SW480 (cell line): ENCODE measurements at regions not wholly inside any gene's neighbourhood (a gene's known extent, or its start where the extent isn't known, plus 50 kb on each side); places are given as distances from the start of the nearest gene placed in this dataset.
"Not testable (repeated sequence)": the region's sequence is repeated elsewhere in the genome, so short reads cannot be mapped to it uniquely, and the experiment has no call there.

Source experiments
- DNase-seq: peaks from one replicate; pipeline ENCODE4 v3.0.0-alpha.2; 2016; ENCODE audit warnings: low spot score

DNA sequence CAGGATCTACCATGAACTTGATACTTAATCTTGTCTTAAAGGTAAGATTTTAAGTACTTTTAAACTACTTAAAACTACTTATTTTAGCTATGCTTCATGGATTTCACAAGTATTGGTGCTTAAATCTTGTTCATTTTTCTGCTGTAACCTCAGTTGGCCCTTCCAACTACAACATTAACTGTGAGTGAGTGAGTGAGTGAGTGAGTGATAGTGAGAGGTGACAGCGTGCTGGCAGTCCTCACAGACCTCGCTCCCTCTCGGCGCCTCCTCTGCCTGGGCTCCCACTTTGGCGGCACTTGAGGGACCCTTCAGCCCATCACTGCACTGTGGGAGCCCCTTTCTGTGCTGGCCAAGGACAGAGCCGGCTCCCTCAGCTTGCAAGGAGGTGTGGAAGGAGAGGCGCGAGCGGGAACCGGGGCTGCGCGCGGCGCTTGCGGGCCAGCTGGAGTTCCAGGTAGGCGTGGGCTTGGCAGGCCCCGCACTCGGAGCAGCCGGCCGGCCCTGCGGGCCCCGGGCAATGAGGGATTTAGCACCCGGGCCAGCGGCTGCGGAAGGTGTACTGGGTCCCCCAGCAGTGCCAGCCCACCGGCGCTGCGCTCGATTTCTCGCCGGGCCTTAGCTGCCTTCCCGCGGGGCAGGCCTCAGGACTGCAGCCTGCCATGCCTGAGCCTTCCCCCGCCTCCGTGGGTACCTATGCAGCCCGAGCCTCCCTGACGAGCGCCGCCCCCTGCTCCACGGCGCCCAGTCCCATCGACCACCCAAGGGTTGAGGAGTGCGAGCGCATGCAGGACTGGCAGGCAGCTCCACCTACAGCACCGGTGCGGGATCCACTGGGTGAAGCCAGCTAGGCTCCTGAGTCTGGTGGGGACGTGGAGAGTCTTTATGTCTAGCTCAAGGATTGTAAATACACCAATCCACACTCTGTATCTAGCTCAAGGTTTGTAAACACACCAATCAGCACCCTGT is 1558.6 kb upstream of the SEL1L start:
- DNase-seq = not testable (repeated sequence)

DNA sequence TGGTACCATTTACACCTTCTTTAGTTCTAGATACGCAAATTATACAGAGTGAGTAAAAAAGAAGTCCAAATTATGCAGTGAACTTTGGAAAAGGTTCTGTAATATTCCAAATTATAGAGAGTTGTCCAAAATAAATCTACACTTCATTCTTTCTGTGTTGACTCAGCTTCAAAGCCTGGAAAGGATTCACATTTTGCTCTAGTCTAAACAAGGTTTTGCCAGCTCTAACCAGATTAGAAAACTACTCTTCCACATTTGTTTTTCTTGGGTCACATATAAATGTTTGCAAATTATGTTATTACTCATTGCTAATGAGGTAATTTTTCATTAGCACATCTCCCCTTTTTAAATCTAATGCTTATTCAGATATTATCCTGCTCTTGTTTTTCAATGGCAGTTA is 1562.4 kb upstream of the SEL1L start:
- no peak for DNase-seq

DNA sequence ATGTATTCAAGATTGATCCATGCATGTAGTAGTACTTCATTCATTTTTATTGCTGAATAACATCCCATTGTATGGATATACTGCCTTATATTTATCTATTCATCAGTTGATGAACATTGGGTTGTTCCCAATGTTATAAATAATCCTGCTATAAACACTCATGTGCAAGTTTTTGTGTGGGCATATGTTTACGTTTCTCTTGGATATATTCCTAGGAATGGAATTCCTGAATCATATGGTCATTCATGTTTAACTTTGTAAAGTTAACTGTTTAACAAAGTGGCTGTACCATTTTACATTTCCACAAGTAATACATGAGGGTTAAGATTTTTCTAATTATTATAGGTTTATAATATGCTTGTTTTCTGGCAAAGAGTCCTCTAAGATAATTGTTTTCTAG is 1568.2 kb upstream of the SEL1L start:
- DNase-seq = no peak

DNA sequence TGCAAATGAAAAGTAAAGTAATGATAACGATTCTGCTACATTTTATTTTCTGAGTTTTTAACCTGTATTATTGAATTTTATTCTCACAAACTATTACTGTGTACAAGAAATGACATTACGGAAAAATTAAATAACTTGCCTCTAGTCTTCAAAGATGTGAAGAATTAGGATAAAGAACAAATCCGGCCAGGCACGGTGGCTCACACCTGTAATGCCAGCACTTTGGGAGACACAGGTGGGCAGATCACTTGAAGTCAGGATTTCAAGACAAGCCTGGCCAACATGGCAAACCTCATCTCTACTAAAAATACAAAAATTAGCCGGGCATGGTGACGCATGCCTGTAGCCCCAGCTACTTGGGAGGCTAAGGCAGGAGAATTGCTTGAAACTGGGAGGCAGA is 1584.4 kb upstream of the SEL1L start:
- DNase-seq = no peak

DNA sequence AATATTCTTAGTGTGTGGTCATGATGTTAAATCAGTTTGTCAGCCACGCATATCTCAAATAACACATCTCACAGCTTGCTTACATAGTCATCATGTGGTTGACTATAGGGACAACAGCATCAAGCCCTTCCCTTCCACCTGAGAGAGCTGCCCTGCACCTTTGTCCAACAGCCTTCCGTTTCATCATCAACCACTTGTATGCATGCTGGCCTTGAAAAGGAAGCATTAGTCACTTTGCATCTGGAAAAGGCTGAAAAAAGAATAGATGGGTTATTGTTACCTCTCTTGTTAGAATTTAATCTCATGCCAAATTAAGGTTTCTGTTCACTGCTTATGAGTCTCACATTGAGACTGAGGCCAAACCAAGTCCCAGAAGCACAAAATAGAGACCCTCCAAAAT is 1586.5 kb upstream of the SEL1L start:
- no peak for DNase-seq

DNA sequence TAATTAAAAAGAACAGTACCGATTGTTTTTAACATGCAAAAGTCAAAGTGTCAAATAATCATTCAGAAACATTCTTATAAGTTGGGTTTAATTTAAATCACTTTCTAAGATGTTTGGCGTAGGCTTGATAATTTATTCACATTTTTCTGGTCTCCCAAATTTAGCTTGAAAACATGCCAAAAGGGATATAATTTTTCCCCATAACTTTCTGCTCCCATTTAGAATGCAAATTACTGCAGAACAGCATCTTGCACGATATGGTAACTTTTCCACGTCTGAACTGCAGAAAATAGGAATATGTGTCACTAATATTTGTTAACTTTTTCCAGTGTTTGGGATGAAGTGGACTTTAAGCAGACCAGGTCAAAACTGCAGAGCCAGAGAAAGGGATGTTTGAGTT is 1592.4 kb upstream of the SEL1L start:
- no peak for DNase-seq

DNA sequence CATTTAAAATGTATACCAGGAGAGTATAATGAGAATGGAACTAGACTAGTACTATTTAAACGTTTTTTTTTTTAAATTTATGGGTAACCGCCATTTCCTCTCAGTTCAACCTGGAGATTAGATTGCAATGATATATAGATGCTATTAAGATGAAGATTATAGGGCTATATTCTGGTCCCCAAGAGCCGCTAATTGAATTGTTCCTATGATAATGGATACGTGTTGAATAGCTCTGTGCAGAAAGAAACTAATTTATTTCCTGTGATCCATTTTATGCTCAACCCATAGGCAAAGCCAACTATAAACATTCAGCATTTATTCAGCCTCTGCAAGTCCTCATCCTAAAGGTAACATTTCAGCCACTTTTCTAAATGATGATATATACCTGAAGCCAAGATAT is 1595.1 kb upstream of the SEL1L start:
- no peak for DNase-seq

DNA sequence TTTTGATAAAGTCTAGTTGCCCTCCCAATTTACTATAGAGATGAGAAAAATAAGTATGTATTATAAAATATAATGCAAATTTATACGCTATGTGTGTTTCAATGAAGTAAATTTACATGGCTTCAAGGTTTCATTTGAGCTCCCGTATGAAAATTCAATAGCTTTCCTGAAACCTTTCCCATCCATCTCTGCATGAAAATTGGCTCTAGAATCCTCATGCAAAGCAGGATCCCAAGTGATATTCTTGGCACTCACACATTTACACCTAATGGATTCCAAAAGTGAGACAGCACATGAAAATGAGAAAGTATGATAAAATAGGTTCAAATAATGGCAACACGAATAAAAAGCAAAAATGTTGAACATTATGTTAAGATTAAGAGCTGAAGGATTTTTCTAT is 1595.8 kb upstream of the SEL1L start:
- DNase-seq = no peak

DNA sequence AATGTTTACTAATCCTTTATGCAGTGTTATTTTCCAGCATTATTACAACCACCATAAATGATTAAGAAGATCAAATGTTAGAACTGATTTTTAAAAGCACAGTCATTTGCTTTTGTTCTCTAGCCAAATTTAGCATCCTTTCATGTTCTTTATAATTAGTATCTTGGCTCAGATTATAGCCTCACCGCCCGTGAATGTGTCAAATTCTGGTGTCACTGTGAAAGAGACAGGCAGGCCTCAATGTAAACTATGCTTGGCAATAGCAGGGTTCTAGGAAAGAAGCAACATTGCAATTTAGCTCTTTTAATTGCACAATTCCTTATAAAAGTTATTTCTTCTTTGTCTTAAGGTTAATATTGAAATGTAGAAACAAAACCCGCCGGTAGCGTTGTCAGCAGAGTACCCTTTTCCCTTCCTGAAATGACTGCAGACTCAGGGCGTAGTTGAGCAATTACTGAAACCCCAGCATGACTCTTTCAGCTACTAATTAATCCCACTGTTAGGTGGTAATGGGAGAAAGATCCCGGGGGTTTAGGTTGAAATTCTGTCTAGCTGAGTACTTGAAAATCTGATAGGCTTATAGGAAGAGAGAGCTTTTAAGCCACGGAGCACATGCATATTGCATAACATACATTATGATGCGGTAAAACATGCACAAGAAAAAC is 1600.5 kb upstream of the SEL1L start:
- DNase-seq = no peak

DNA sequence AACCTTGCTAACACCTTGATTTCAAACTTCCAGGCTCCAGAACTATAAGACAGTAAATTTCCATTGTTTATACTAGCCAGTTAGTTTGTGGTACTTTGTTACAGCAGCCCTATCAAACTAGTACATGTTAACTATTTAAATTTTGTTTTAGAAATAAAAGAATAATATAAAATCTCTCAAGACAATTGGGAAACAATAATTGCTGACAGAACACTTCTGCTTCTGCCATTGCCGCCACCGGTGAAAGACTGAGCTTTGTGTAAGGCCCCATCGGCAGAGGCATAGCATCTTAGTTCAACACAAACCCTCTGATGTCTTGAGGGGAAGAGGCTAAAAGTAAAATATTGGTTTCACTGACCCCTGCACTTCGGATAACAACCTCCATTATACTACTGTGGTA is 1607.1 kb upstream of the SEL1L start:
- DNase-seq = no peak

DNA sequence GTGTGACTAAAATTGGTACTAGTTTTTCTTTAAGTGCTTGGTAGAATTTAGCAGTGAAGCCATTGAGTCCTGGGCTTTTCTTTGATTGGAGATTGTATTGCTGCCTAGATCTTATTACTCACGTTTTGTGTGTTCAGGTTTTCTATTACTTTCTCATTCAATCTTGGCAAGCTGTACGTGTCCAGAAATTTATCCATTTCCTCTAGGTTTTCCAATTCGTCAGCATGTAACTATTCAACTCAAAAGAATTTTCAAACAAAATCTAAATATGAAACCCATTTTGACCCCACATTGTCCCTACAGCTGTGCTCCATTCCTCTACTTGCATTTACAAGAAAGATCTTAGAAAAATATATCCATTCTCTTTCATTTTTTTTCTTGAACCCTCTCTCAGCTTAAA is 1613.4 kb upstream of the SEL1L start:
- no peak for DNase-seq

DNA sequence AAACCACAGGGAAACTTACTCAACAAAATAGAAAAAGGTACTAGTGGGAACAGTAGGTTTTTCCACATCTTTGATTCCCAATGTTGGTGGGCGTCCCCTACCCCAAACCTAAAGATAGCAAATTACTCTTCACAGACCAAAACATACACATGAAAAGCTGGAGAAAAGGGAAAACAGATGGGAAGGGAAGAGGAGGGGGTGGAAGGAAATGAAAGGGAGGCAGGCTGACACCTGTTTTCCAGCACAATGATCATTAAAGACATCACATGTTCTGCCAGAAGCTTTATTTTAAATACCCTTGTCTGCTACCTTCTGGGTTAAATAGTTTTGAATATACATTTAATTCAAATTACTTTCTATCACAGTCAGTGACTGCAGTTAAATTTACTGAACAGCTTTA is 1617.9 kb upstream of the SEL1L start:
- DNase-seq = no peak

DNA sequence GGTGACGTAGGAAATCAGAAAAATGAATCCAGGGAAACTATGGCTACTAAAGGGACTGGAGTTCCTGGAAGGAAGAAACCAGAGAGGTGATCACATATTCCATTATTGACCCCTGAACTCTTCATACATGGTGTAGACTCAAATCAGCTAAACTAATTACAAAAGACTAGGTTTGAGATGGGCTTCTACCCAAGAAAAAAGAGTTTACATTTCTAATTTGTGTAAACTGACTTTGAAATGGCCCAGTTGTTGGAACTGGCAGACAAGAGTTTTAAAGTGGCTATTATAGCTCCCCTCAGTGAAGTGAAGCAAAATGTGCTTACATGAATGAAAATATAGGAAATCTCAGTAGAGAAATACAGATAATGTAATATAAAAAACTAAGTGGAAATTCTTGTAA is 1619.4 kb upstream of the SEL1L start:
- no peak for DNase-seq

DNA sequence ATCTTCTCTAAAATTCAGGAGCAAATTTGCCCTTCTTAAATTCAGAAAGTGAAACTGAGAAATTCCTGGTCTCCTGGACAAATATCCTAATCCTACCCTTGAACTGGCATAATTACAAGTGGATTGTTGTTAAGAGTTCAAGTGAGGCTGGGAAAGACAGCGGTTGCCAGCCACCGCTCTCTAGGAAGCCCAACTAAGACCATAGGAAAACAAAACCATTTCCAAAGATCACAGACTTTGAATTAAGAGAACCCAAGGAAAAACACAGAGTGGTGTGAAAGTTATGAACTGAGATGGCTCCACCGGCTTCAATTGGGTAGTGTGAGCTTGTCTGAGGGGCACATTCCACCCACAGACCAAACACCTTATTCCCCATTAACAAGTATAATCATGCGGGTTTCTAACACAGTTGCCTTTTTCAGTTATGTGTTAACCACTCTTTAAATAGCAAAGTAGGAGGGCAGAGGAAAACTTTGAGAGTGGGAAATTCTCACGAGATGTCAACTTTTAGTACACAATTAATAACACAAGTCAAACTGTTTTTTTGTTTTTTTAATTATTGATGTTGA is 1628.8 kb upstream of the SEL1L start:
- no peak for DNase-seq

DNA sequence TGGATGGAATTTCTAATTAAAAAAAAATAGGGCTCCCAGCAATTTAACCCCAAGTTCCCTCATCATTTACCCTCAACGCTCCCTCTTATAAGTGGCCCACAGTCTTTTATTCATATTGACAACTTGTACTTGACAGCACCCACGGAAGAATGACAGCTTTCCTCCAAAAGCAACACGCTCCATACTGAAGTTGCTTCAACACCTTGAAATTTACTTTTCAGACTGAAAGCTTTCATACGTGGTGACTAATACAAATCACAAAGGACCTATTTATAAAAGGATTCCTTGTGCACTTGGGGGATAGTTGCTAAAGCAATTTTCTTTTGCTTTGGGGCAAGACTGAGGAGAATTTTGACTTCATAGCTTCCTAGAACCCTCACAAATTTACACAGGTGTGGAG is 1629.4 kb upstream of the SEL1L start:
- DNase-seq = no peak

DNA sequence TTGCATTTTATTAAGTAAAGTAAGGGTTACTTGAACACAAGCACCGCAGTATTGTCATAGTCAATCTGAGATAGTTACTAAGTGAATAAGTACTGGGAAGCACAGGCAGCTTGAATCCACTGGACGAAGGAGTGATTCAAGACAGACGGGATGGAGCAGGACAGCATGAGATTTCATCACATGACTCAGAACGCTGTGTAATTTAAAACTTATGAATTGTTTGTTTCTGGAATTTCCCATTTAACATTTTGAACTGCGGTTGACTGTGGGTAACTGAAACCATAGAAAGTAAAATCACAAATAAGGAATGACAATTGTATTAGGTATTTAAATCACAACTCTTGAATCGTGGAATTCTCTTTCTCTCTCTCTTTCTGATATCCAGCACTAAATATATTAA is 1630.4 kb upstream of the SEL1L start:
- DNase-seq = no peak

DNA sequence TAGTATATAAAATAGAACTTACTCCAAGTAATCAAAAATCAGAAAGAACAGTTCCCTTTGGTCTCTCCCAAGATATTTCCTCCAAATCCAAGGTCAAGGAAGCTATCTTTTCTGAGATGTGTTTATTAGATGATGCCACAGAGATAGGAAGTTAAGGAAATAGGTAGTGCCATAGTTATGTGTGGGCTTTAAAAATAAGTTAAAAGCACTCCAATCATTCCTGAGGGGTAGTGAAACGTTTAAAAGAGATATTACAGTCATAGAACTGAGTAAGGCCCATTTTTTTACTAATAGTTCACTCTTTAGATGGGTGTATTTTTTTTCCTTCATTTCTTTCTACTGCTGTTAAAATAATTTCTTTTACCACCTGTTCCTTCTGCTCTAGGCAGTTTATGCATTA is 1630.9 kb upstream of the SEL1L start:
- DNase-seq = no peak

DNA sequence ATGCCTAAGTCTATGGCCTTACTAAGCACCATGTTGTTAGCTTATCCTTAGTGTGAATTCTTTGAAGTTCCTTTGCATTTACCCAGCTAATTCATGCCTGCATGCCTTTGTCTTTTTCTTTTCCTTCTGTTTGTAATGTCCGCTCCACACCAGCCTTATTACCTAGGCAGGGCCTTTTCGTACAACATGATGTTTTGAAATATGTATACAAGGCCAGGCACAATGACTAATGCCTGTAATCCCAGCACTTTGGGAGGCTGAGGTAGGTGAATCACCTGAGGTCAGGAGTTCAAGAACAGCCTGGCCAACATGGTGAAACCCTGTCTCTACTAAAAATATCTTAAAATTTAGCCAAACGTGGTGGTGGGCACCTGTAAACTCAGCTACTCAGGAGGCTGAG is 1636.5 kb upstream of the SEL1L start:
- no peak for DNase-seq

DNA sequence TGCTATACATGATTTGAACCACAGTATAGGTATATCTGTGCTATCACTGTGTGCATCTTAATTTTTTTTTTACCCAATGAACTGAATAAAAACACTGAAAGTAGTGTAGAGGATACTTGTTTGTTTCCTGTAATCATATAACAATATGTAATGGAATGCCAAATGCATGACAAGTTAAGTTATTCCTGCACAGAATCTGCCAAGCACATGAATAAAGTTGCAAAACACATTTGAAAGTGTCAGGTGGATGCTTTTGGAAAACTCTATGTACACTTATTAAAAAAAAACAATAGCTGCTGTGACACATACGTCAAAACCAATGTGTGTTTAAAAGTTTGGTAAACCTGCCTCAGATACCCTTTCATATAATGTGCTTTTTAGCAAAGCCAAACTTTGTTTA is 1638.1 kb upstream of the SEL1L start:
- no peak for DNase-seq

DNA sequence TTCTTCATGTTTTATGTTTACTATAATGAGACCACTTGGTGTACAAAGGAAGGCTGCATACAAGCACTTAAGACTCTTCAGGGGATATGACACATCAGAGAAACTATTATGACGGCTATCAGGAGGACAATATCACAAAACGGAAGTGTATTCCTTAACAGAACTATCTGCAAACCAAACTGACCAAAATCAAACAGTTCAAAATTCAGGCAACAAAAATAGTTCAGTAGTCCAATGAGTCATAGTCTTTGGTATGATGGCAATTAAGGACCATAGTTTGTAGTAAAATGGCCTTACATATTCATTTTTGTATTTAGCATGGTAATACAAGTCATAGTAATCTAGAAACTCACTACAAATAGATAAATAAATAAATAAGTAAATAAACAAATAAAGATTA is 1638.7 kb upstream of the SEL1L start:
- no peak for DNase-seq

DNA sequence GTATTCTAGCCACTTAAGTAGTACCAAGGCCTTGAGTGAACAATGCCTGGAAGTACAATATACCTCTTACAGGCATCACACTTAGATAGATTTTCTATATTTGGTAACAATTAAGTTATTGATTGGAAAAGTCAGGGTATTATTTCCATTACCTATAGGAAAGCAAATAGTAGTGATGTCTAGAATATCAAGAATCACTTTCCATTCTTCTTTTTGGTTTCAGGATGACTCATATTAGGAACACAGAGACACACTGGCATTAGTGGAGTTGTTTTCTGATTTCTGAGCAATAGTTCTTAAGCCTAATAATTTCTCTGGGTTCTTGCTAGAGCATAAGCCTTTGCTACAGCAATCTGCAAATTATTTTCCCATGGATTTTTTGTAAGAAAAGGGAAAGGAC is 1640.0 kb upstream of the SEL1L start:
- DNase-seq = no peak

DNA sequence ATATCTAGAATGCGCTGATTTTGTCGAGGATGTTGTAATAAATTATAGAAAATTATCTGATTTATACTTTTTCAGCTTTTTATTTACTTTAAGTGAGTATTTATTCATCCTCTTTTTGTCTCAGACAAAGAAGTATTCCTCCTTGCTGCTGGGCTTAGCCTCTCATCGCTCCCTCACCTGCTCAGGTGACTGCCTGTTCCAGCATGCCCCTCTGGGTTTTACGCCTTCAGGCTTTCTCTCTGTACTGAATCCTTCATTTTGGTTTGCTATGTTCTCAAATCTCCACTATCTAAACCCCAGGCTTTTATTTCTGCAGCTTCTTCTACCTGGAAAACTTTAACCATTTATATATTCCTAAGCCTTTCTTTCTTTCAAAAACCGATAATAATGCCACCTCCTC is 1650.9 kb upstream of the SEL1L start:
- no peak for DNase-seq

DNA sequence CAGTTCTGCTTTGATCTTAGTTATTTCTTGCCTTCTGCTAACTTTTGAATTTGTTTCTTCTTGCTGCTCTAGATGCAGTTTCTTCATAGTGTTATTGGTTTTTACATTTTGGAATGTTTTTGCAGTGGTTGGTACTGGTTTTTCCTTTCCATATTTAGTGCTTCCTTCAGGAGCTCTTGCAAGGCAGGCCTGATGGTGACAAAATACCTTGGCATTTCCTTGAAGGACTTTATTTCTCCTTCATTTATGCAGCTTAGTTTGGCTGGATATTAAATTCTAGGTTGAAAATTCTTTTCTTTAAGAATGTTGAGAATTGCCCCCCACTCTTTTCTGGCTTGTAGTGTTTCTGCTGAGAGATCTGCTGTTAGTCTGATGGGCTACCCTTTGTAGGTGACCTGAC is 1654.7 kb upstream of the SEL1L start:
- DNase-seq = not testable (repeated sequence)
